GM19372 (cell line): ENCODE measurements at regions not wholly inside any gene's neighbourhood (a gene's known extent, or its start where the extent isn't known, plus 50 kb on each side); places are given as distances from the start of the nearest gene placed in this dataset.

ENCODE experiments used
- ATAC-seq: cut with Tn5 transposase; IDR thresholded peaks from one replicate; pipeline ENCODE4 v1.9.1; 2021; ENCODE audit warnings: mild to moderate bottlenecking, low read depth, moderate library complexity; ENCODE audit not compliant: unreplicated experiment

DNA sequence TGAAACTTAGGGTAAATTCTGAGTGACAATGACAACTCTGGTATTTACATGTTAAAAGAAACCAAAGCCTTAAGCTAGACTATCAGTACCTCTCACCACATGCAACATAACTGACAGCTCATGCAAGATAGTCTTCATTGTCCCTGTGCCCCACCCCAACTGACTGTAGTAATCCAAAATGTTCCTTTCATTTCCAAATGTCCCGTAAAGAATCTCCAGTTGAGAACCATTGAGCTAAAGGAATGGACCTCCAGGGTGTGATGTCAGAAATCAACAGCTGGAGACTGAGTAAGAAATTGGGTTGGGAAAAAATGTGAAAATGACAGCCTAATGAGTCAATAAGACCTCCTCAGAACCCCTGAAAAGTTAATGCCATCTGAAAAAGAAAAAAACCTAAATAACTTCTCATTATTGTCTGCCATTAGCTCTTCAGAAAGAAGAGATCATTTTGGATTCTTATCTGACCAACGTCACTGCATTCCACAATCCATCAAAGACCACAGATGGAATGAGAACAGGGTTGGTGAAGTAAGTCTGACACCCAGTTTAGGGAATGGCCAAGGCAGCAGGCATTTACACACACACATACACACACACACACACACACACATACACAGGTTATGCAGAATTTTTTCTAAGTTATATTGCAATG, 51.7 kb upstream of the ACVR2A start:
- no peak for ATAC-seq

DNA sequence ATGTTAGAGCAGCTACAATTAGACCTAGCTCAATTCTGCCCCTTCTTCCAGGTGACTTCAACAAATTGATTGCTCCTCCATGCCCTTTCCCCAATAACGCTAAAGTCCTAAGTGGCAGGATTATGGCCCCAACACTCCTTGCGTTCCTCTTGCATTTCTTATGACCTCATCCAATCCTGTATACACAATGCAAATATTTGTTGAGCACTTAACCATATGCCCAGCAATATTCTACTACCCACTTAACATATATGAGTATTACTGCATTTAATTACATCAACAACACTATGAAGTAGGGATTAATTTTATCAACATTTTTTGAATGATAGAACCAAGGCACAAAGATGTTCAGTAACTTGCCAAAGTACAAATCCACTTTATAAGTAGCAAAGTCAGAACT, 54.2 kb upstream of the ACVR2A start:
- no peak for ATAC-seq

DNA sequence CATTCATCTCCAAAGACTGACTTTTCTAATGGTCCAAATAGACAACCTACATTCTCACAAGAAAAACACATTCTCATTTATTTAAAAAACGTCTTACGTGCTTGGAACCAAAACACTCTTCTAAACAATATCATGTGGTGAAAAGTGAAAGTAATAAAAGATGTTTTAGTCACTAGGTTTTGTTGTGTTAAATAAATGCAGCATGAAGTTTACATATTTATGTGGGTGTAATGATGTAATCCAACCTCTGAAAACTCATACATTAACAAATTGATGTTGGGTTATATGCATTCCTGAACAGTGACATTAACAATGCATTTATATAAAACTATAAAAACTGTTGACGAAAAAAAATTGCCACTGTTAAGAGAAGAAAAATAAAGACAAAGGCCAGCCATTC, 55.1 kb upstream of the ACVR2A start:
- no peak for ATAC-seq

DNA sequence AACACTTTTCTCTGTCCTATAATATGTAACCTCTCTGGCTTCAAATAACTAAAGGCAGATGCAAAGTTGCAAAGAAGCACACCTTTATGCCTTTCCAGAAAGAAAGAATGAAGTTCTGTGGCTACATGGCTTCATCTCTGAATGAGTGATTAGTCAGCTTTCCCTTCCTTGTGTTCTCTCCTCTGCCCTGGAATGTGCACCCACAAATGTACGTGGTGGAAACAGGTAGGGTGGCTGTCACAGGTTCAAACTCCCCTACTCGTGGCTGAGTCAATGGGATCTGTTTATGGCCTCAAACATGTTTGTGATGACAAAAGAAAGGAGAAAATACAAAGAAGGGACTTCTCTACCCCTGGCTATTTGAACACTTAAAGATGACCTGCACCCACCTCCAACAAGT, 55.5 kb upstream of the ACVR2A start:
- no peak for ATAC-seq

DNA sequence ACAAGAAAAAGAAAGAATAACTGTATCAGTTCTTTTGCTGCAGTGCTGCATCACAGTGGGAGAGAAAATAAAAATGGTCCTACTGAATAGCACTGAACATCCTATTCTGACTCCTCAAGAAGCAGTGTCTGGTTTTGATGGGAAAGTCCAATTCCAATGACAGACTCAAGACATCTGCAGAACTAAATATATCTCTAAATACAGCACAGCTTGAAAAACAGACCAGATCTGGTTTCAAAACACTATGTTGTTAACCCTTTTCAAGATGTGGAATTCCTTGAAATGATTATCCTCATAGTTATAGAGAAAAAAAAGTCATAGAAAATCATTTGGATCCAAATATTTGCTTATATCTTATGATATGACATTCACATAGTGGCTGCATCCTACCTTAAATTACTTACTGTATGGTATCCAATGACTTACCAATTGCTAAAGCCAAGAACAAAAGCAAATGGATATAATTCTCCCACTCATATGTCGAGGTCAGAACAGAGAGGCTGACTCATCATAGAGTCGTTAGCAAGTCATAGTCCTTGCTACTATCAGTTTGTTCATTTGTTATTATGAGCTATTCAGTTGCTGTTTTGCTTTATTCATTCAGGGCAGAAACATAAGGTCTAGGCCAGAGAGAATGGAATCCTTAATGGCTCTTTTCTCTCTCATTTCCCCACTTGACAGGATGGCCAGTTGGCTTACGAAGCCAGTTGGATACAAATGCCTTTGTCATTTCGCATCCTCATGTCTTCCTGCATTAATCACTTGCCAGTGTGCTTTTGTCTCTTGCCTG, 62.5 kb upstream of the ACVR2A start:
- no peak for ATAC-seq

DNA sequence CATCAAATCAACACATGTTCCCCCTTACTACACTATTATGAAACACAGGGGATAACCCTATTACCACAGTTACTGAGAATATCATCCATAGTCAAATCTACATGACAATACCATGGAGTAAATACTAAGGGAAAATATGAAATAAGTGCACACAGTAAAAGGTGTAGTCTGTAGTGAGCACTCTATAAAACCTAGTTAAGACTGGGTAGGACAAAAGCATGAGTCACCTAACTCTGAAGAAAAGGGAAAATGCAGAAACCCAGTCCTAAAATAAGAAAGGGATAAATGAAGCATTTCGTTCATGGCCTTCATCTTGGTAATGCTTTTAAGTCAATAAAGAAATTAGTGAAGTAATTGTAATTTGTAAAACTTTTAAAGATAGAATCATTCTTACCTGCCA, 65.4 kb upstream of the ACVR2A start:
- ATAC-seq = no peak

DNA sequence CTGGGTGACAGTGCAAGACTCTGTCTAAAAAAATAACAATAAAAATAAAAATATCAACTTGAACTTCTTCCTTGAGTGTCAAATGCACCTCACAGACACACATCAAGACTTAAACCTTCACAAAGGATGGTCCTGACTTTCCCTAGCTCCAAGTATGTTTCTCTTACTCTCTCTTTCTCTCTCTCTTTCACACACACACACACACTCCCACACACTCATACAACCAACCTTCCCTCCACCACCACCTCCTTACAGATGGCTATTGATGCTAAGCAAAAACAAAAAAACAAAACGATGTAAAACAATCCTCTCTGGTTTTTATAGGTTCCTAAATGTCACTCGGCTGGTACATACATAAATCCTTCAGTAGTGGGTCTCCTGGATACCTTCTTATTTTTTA, 67.4 kb upstream of the ACVR2A start:
- no peak for ATAC-seq

DNA sequence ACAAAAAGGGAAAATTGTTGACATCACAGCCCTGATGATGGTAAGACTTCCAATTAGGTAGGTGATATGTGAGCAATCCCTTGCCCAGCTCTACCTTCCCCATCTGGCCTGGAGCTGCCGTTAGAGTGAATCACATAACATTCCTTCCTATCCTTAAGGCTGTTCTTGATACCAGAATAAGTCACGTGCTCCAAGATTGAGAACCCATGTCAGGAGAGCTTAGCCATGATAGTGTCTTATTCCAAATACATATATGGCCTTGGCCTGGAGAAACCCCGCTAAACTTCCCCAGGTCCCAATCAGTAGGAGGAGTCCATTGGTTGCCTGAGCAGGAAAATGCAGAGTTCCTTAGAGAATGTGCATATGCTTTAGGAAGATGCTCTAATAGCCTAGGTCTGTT, 70.0 kb upstream of the ACVR2A start:
- ATAC-seq = no peak

DNA sequence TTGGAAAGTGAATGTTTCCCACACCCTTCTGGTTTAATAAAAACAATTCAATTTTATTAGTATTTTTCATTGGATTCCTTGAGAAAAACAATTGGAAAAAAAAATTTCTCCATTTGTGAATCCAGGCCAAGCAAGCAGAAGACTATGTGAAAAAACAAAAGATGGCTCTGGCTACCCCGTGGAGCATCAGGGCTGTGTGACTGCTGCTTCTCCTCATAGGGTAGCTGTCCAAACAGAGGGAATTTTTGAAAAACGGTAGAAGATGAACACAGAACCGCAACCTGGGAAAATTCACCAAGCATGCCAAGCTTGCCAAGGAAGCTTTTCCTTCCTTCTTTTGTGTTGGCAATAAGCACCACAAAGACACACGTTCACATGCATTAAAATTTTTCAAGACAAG, 71.3 kb upstream of the ACVR2A start:
- ATAC-seq = no peak

DNA sequence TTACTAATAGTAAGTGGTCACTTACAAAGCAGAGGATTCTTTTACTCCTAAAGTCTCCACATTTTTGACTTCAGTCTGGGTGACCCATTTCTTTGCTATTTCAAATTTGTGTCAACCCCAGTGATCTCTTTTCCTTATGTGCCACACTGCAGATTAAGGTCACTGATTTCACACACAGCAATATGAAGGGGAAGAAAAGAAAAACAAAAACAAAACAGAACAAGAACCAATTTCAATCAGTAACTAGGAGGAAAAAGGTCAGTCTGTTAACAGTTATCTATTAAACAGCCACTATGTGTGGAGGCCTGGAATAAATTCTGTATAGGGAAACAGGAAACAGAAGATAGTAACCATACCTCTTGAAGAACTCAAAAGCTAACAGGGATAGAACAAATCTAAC, 72.0 kb upstream of the ACVR2A start:
- ATAC-seq = no peak

DNA sequence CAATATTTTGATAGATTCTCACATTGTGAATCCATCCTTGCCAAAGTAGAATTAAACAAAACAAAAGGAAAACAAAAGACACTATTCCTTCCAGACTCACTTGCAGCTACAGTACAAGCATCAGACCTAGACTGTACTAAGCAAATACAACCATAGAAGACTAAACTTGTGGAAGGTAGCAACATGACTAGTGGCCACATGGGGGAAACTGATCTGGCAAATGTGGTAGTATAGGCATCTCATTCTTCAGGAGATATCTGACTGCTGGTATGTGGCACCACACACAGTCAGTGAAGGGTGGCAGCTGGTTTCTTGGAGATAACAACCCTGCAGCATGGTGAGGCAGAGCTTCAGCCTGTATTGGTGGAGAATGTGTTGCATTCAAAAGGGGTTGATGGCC, 81.0 kb upstream of the ACVR2A start:
- no peak for ATAC-seq

DNA sequence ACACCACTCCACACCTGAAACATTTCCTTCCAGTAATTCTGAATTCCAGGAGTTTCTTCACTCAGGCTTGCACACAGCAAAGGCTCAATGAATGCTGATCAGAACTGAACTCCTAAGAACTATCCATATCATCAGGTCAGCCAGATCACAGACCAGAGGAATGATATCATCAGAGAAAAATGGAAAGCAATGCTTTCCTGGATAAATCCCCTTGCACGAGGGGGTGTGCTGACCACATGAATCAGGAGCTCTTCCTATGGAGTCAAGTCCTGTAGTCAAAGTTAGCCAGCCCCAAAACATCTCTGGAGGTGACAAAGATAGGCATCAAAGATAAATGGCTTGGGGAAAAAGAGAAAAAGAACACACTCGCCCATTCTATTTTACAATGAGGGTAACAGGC, 83.8 kb upstream of the ACVR2A start:
- no peak for ATAC-seq

DNA sequence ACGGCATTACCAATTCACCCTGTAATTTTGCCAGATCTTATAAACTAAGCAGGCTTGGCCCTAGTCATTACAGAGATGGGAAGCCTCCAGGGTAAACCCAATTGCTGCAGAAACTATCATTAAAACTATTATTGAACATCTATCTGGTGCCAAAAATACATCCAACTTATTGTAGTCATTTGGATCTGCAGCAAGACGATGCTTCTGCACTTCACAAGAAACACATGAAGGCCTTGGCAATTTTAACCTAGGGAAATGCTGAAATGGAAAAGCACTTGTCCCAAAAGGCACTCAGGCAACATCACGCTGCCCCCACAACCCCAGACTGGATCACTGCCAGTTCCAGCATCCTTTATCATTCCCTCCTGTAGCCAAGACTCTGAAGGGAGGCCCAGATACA, 85.3 kb upstream of the ACVR2A start:
- no peak for ATAC-seq

DNA sequence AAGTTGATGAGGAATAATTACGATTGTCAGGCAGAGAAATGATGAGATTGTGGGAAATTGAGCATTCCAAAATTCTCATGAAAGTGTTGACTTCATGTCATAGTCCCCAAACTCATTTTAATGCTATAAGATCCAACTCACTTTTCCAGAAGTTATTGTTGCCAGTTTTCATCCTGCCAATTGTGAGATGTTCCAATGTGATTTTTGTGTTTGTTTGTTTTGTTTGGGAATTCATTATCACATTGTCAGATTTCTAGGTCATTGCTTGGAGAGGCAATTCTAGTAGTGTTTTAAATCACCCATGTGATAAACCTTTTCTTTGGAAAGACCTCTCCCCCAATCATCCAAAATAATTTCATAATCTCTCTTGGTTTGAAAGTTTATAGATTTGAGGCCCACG, 86.0 kb upstream of the ACVR2A start:
- ATAC-seq = no peak

DNA sequence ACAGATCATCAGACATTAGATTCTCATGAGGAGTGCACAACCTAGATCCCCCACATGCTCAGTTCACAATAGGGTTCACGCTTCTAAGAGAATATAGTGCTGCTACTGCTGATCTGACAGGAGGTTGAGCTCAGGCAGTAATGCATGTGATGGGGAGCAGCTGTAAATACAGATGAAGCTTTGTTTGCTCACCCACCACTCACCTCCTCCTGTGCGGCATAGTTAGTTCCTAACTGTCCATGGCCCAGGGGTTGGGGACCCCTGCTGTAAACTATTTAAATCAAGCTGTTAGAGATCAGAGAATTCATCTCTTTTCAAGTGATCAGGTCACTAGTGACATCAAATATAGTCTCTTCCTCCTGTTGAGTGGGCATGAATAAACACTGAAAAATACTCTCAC, 88.8 kb upstream of the ACVR2A start:
- no peak for ATAC-seq

DNA sequence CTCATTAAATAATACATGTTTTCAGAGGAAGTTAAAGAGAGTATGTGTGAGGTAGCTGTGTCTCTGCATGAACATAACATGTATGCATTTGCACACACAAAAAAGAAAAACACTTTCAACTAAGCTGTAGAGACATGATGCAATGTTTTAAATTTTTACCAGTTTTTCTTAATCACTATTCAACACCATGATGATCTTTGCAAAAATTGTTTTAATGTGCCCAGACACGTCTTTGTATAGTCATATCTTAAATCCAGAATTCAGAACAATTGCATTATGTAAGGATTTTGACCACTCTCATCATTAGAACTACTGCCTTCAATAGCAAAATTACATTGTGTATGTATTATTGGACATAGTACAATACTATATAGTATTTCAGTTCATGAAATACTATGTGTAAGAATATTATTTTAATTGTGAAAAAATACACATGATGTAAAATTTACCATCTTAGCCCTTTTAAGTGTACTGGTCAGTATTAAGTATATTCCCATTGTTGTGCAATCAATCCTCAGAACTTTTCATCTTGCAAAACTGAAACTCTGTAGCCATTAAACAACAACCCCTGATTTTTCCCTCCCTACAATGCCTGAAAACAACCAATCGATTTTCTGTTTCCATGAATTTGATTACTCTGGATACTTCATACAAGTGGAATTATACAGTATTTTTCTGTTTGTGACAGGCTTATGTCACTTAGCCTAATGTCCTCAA, 104.5 kb upstream of the ACVR2A start:
- ATAC-seq = no peak

DNA sequence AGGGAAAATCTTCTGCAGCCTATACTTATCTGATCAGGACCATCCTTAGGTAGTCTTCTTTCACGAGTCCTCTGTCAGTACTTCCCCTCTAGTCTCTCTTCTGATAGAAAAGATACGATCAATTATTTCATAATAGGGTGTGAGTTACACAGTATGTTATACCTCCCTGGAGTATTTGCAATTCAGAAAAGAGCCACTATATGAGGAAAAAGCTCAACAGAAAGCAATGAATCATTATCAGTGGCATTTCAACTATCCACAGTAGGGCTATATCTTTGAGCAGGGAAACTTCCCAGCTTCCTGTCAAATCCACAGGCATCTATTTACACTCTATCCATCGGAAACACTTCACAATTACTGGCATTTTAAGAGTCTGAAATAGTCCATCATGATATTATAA, 105.3 kb upstream of the ACVR2A start:
- no peak for ATAC-seq

DNA sequence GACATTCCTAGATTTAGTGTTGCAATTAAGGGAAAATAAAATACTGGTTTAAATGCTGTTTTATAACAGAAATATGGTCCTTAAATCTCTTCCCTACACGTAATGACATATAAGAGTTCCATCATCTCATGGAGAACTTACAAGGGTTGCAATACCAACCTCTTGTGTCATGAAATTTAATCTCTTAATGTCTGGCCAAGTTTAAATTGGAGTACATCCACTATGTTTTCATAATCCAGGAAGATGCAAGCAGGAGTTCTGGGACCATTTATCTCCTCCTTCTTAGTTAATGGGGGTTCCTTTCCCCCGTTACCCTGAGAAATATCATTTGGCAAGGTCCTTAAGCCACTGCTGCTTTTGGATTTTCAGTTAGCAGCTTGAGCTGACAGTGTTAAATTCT, 126.0 kb upstream of the ACVR2A start:
- ATAC-seq = no peak

DNA sequence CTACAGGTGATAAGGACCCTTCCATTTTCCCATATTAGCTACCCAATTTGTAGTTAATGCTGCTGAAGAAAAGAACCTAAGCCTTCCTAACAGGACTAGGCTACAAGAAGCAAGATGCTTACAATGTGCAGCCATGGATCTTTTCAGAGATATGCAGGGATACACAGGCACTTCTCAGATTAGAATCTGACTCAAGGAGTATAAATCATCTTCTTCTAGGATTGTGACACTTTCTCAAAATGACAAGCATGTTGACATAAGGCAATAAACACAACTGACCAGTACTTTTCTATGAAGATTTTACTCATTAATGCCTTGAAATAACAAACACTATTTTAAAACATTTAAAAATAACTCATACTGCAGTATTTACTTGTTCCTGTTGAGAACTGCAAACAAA, 127.9 kb upstream of the ACVR2A start:
- no peak for ATAC-seq

DNA sequence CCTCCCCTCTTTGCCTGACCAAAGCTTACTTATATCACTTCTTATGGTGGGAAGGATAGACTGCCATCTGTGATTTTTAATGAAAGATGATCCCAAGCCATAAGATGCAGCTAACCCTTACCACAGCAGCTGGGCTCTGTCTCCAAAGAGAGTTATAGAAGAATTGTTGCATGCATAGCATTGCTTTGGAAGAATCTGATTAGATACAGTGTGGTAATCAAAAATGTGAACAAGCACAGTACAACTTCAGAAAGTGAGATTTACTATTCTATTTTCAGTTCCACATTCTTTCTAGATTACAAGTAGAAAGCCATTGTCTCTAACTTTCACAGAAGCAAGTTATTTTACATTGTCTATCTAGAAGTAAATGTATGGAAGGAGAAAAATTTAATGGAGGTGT, 129.0 kb upstream of the ACVR2A start:
- ATAC-seq = no peak

DNA sequence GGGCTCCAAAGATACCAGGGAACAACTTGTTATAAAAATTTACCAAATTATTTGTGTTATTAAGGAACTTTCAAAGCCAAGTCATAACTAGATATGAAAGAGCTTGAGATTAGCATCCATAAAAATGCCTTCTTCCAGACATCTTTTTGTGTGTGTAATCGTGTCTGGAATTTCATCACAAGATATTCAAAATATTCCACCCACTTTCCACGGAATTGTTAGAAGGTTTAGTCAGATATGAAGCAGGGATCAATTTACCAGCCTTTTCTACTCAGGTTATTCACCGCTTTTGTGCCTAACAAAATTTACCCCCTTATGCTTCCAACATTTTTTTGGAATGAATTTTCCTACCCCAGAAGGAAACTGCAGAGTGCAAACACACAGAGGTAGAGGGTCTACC, 130.2 kb upstream of the ACVR2A start:
- no peak for ATAC-seq

DNA sequence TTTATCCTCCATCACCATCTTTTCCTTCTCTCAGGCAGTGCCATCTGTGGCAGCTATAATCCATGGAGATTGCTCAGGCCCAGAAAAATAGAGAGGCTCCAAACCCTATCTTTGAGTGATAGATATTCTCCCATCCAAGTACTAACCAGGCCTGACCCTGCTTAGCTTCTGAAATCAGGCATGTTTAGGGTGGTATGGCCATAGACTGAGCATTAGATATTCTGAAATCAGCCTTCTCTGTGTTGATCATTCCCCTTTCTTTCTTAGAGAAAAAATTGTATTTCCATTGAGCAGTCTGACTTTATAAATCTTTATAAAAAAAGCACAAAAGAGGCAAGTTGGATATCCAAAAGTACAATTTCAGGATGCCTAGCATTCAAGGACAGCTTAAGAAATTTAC, 131.5 kb upstream of the ACVR2A start:
- ATAC-seq = no peak
